Testis (tissue), 2 donors: ENCODE measurements at regions not wholly inside any gene's neighbourhood (a gene's known extent, or its start where the extent isn't known, plus 50 kb on each side); places are given as distances from the start of the nearest gene placed in this dataset.

Experiments
- POLR2A ChIP-seq: fragments of 450-650 bp; IDR thresholded peaks from one replicate; pipeline ENCODE4 v1.6.1; 2017; ENCODE audit warnings: antibody characterized with exemption, mild to moderate bottlenecking, moderate library complexity
- TF ChIP-seq, protein P1 (sequence below), 3 experiments: fragments of 450-650 bp in 2 of 3; fragments of 200-600 bp in 1 of 3; sonication (generic) in 1 of 3; IDR thresholded peaks; one replicate each; pipeline ENCODE4 v1.5.1; 2016 to 2019; ENCODE audit warnings: antibody characterized with exemption in 3 of 3, mild to moderate bottlenecking in 2 of 3, moderate library complexity in 1 of 3

DNA sequence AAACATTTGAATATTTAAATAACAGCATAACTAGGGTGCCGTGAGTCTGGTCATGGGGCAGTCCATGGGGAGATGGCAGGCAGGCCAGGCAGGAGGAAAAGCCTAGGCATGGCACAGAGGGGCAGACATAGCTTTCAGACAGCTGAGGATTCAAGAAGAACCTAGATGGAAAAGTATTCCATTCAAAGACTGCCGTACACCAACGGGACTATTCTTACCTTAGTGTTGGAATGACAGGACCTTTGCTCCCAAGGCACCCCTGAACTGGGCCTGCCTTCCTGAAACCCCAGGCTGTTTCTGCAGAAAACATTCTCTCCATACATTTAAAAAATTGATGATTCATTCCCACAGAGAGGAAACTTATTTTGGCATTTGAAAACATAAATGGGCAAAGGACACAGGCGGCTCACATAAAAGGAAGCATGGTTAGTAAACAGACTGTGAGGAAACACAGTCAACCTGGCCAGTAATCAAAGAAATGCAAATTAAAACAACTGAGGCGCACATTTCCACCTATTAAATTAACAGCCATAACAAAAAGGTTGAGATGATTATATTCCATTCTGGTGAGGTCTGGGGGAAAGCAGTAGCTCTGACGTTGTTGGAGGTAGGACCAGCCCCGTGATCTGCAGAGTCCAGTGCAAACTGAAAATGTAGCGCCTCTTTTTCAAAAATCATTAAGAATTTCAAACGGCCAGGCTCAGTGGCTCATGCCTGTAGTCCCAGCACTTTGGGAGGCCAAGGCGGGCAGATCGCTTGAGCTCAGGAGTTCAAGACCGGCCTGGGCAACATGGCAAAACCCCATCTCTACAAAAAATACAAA is 71.3 kb upstream of the SMAD3 start:
- TF ChIP-seq, protein P1, sequence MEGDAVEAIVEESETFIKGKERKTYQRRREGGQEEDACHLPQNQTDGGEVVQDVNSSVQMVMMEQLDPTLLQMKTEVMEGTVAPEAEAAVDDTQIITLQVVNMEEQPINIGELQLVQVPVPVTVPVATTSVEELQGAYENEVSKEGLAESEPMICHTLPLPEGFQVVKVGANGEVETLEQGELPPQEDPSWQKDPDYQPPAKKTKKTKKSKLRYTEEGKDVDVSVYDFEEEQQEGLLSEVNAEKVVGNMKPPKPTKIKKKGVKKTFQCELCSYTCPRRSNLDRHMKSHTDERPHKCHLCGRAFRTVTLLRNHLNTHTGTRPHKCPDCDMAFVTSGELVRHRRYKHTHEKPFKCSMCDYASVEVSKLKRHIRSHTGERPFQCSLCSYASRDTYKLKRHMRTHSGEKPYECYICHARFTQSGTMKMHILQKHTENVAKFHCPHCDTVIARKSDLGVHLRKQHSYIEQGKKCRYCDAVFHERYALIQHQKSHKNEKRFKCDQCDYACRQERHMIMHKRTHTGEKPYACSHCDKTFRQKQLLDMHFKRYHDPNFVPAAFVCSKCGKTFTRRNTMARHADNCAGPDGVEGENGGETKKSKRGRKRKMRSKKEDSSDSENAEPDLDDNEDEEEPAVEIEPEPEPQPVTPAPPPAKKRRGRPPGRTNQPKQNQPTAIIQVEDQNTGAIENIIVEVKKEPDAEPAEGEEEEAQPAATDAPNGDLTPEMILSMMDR (IDR thresholded peaks at IDR 0.05) = no peak
- TF ChIP-seq POLR2A = no peak
